ENCODE measurements at regions not wholly inside any gene's neighbourhood (a gene's known extent, or its start where the extent isn't known, plus 50 kb on each side); places are given as distances from the start of the nearest gene placed in this dataset.

GRCh38 chr3:162269636-162270458, 773.2 kb downstream of the OTOL1 start:
- Histone ChIP-seq H2AFZ (ENCODE audit: insufficient read depth, low read depth, low read length, poor library complexity, severe bottlenecking) (no peak overlapping the region), H3K27ac (ENCODE audit: low read depth in 1 of 2, low read length in 2 of 2) (no peak overlapping the region), H3K27me3 (ENCODE audit: control insufficient read depth in 2 of 2, insufficient read depth in 2 of 2, low read length in 2 of 2) (no peaks in the 10 kb centered on the region), H3K9me3 (replicated peaks in 1 of 2; ENCODE audit: control insufficient read depth in 1 of 2, insufficient read depth in 1 of 2, low read length in 2 of 2) (no peaks in the 10 kb centered on the region), H3K4me2 (replicated peaks; ENCODE audit: extremely low read depth, low read length, poor library complexity, severe bottlenecking) (no peak overlapping the region), H4K20me1 (ENCODE audit: insufficient read depth, low read length) (no peaks in the 10 kb centered on the region), H3K36me3 (replicated peaks in 1 of 2; ENCODE audit: control insufficient read depth in 1 of 2, insufficient read depth in 2 of 2, low read length in 2 of 2) (no peaks in the 10 kb centered on the region), H3K79me2 (ENCODE audit: insufficient read depth, low read length) (no peaks in the 10 kb centered on the region), H3K4me1 (ENCODE audit: control insufficient read depth in 1 of 2, insufficient read depth in 2 of 2, low read length in 2 of 2) (no peaks in the 10 kb centered on the region), H3K9ac (ENCODE audit: insufficient read depth, low read length, poor library complexity, severe bottlenecking) (no peak overlapping the region), H3K4me3 (replicated peaks in 1 of 3; ENCODE audit: low read depth in 2 of 3, low read length in 3 of 3) (no peak overlapping the region)
- Mint-ChIP-seq H3K27me3 (ENCODE audit: low read depth in 3 of 3) (no peaks in the 10 kb centered on the region), H3K4me1 (no peaks in the 10 kb centered on the region), H3K36me3 (no peaks in the 10 kb centered on the region), H3K4me3 (no peak overlapping the region), H3K27ac (no peak overlapping the region), H3K9me3 (peaks cover 0 to 3% (median 0%) of the 10 kb centered on the region in 7 donors)
- TF ChIP-seq, protein P1, sequence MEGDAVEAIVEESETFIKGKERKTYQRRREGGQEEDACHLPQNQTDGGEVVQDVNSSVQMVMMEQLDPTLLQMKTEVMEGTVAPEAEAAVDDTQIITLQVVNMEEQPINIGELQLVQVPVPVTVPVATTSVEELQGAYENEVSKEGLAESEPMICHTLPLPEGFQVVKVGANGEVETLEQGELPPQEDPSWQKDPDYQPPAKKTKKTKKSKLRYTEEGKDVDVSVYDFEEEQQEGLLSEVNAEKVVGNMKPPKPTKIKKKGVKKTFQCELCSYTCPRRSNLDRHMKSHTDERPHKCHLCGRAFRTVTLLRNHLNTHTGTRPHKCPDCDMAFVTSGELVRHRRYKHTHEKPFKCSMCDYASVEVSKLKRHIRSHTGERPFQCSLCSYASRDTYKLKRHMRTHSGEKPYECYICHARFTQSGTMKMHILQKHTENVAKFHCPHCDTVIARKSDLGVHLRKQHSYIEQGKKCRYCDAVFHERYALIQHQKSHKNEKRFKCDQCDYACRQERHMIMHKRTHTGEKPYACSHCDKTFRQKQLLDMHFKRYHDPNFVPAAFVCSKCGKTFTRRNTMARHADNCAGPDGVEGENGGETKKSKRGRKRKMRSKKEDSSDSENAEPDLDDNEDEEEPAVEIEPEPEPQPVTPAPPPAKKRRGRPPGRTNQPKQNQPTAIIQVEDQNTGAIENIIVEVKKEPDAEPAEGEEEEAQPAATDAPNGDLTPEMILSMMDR (IDR thresholded peaks at IDR 0.05): no peak
- 70% methylated on average over 2 of the region's 9 CpGs for WGBS (ENCODE audit: insufficient coverage)
- no peak for DNase-seq
- intact Hi-C loops (cut with micrococcal nuclease): no loop called here

DNA sequence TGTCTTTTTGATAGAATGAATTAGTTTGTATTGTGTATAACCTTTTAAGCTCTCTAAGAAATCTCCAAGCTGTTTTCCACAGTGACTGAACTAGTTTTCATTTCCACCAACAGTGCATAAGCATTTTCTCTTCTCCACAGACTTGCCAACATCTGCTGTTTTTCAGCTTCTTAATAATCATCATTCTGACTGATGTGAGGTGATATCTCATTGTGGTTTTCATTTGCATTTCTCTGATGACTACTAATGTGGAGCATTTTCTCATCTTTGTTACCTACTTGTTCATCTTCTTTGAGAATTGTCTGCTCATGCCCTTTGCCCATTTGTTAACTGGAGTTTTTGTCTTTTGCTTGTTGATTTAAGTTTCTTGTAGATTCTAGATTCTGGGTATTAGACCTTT, 777.5 kb downstream of the OTOL1 start:
- Histone ChIP-seq H3K27ac (ENCODE audit: low read depth in 1 of 2, low read length in 2 of 2) (no peak overlapping the region), H3K27me3 (ENCODE audit: control insufficient read depth in 2 of 2, insufficient read depth in 2 of 2, low read length in 2 of 2) (no peaks in the 10 kb centered on the region), H3K9ac (ENCODE audit: insufficient read depth, low read length, poor library complexity, severe bottlenecking) (no peak overlapping the region), H3K79me2 (ENCODE audit: insufficient read depth, low read length) (no peaks in the 10 kb centered on the region), H3K36me3 (replicated peaks in 1 of 2; ENCODE audit: control insufficient read depth in 1 of 2, insufficient read depth in 2 of 2, low read length in 2 of 2) (no peaks in the 10 kb centered on the region), H3K4me2 (replicated peaks; ENCODE audit: extremely low read depth, low read length, poor library complexity, severe bottlenecking) (no peak overlapping the region), H4K20me1 (ENCODE audit: insufficient read depth, low read length) (no peaks in the 10 kb centered on the region), H3K9me3 (replicated peaks in 1 of 2; ENCODE audit: control insufficient read depth in 1 of 2, insufficient read depth in 1 of 2, low read length in 2 of 2) (peaks cover 3 to 4% of the 10 kb centered on the region in 2 donors), H3K4me1 (ENCODE audit: control insufficient read depth in 1 of 2, insufficient read depth in 2 of 2, low read length in 2 of 2) (no peaks in the 10 kb centered on the region), H2AFZ (ENCODE audit: insufficient read depth, low read depth, low read length, poor library complexity, severe bottlenecking) (no peak overlapping the region), H3K4me3 (replicated peaks in 1 of 3; ENCODE audit: low read depth in 2 of 3, low read length in 3 of 3) (no peak overlapping the region)
- no peaks in the 10 kb centered on the region for H3K36me3 Mint-ChIP-seq
- H3K27ac Mint-ChIP-seq: no peak overlapping the region
- intact Hi-C loops (cut with micrococcal nuclease): no loop called here
- H3K9me3 Mint-ChIP-seq: peaks cover 0 to 5% (median 0%) of the 10 kb centered on the region in 7 donors
- TF ChIP-seq, protein P1 (IDR thresholded peaks at IDR 0.05): no peak
- no peak for DNase-seq
- H3K4me3 Mint-ChIP-seq: no peak overlapping the region
- H3K27me3 Mint-ChIP-seq (ENCODE audit: low read depth in 3 of 3): no peaks in the 10 kb centered on the region
- no peaks in the 10 kb centered on the region for H3K4me1 Mint-ChIP-seq

All from CD14-positive monocyte (primary cell).